GM18951 (cell line): ENCODE measurements at regions not wholly inside any gene's neighbourhood (a gene's known extent, or its start where the extent isn't known, plus 50 kb on each side); places are given as distances from the start of the nearest gene placed in this dataset.

Experiments used
- POLR2A ChIP-seq: IDR thresholded peaks from 4 replicates; pipeline ENCODE4 v1.6.1; 2011; ENCODE audit warnings: mild to moderate bottlenecking; ENCODE audit not compliant: insufficient read length, insufficient read depth; ENCODE audit errors: extremely low read depth
- in situ Hi-C: fragments of 300-500 bp; cut with MboI; formaldehyde crosslinking; loops from one replicate; pipeline ENCODE4 v1.12.0; 2022; ENCODE audit warnings: low sequenced_read_pairs, mixed read lengths, inconsistent platforms; ENCODE audit not compliant: unreplicated experiment

GRCh38 chr17:33515974-33516373 lies 222.9 kb upstream of the ASIC2 start:
- no peak for TF ChIP-seq POLR2A
- in situ Hi-C loops, result no loop called here

- in situ Hi-C loops, result no loop called here
- TF ChIP-seq POLR2A, result no peak
Measured at GRCh38 chr17:33516645-33517044, 223.6 kb upstream of the ASIC2 start.

GRCh38 chr17:33517746-33518145 lies 224.7 kb upstream of the ASIC2 start:
- no peak for TF ChIP-seq POLR2A
- in situ Hi-C loops, result no loop called here

GRCh38 chr17:33519692-33520091 lies 226.6 kb upstream of the ASIC2 start:
- no peak for TF ChIP-seq POLR2A
- in situ Hi-C loops, result no loop called here

- in situ Hi-C loops, result no loop called here
- TF ChIP-seq POLR2A, result no peak
Measured at GRCh38 chr17:33520426-33521330, 227.6 kb upstream of the ASIC2 start.

GRCh38 chr17:33521784-33522183 lies 228.7 kb upstream of the ASIC2 start:
- TF ChIP-seq POLR2A, result no peak
- in situ Hi-C loops, result no loop called here

GRCh38 chr17:33522623-33523022 lies 229.5 kb upstream of the ASIC2 start:
- TF ChIP-seq POLR2A, result no peak
- in situ Hi-C loops, result no loop called here

- TF ChIP-seq POLR2A, result no peak
- in situ Hi-C loops, result no loop called here
Measured at GRCh38 chr17:33523577-33523981, 230.5 kb upstream of the ASIC2 start.

GRCh38 chr17:33525186-33525585 lies 232.1 kb upstream of the ASIC2 start:
- no peak for TF ChIP-seq POLR2A
- in situ Hi-C loops, result no loop called here

- in situ Hi-C loops, result no loop called here
- TF ChIP-seq POLR2A, result no peak
Measured at GRCh38 chr17:33526717-33527116, 233.6 kb upstream of the ASIC2 start.

- TF ChIP-seq POLR2A, result no peak
- in situ Hi-C loops, result no loop called here
Measured at GRCh38 chr17:33527290-33527689, 234.2 kb upstream of the ASIC2 start.

GRCh38 chr17:33528846-33529245 lies 235.8 kb upstream of the ASIC2 start:
- in situ Hi-C loops, result no loop called here
- no peak for TF ChIP-seq POLR2A

- in situ Hi-C loops, result no loop called here
- TF ChIP-seq POLR2A, result no peak
Measured at GRCh38 chr17:33529816-33530215, 236.7 kb upstream of the ASIC2 start.

GRCh38 chr17:33531311-33531710 lies 238.2 kb upstream of the ASIC2 start:
- no peak for TF ChIP-seq POLR2A

More at GRCh38 chr17:33531311-33531710, 238.2 kb upstream of the ASIC2 start:
- in situ Hi-C loops, result no loop called here
